ENCODE measurements at regions not wholly inside any gene's neighbourhood (a gene's known extent, or its start where the extent isn't known, plus 50 kb on each side); places are given as distances from the start of the nearest gene placed in this dataset.
"Not testable (repeated sequence)": the region's sequence is repeated elsewhere in the genome, so short reads cannot be mapped to it uniquely, and the experiment has no call there.

DNA sequence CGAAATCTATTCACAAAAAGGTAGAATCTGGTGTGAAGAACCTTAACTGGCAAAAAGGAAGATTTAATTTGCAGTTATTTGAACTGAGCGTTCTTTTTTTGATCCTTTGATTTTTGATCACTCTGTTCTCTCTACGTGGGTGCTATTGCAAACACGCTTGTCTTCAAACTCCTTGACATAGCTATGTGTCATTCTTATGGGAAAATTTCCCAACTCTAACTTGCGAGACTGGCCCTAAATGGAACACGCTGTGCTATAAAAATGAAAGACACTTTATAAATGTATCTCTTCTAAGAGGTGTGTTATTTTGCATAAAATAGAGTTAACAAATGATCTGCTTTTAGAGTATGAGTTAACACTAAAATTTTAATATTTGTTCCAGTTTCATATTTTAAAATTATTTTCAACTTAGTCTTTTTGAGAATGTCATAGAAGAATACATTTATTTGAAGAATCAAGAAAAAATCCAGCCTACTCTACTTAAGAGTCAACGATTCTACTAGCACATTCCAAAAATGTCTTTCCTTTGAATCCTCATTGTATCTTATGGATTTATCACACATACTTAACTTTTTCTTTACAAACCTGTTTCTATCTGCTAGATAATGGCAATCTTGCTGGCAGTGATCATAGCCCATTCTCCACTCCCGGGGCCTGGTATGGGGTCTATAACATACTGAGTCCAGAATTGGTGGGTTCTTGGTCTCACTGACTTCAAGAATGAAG lies 610.0 kb upstream of the TBL1XR1 start:
- no peaks in the 10 kb centered on the region for H3K27me3 ChIP-seq
- H3K4me1 ChIP-seq (ENCODE audit: low read depth) = no peaks in the 10 kb centered on the region
- DNase-seq (ENCODE audit: low read depth in 1 of 2, low spot score in 1 of 2) = peak in 1 of 2 donors; percentile 40
- no peaks in the 10 kb centered on the region for H3K9me3 ChIP-seq (ENCODE audit: low read depth)
- no peak overlapping the region for H3K4me3 ChIP-seq
- no peaks in the 10 kb centered on the region for H3K36me3 ChIP-seq
- no peak overlapping the region for H3K27ac ChIP-seq
- TF ChIP-seq, protein P1, sequence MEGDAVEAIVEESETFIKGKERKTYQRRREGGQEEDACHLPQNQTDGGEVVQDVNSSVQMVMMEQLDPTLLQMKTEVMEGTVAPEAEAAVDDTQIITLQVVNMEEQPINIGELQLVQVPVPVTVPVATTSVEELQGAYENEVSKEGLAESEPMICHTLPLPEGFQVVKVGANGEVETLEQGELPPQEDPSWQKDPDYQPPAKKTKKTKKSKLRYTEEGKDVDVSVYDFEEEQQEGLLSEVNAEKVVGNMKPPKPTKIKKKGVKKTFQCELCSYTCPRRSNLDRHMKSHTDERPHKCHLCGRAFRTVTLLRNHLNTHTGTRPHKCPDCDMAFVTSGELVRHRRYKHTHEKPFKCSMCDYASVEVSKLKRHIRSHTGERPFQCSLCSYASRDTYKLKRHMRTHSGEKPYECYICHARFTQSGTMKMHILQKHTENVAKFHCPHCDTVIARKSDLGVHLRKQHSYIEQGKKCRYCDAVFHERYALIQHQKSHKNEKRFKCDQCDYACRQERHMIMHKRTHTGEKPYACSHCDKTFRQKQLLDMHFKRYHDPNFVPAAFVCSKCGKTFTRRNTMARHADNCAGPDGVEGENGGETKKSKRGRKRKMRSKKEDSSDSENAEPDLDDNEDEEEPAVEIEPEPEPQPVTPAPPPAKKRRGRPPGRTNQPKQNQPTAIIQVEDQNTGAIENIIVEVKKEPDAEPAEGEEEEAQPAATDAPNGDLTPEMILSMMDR (IDR thresholded peaks at IDR 0.05; ENCODE audit: low read depth, low read length) = no peak

DNA sequence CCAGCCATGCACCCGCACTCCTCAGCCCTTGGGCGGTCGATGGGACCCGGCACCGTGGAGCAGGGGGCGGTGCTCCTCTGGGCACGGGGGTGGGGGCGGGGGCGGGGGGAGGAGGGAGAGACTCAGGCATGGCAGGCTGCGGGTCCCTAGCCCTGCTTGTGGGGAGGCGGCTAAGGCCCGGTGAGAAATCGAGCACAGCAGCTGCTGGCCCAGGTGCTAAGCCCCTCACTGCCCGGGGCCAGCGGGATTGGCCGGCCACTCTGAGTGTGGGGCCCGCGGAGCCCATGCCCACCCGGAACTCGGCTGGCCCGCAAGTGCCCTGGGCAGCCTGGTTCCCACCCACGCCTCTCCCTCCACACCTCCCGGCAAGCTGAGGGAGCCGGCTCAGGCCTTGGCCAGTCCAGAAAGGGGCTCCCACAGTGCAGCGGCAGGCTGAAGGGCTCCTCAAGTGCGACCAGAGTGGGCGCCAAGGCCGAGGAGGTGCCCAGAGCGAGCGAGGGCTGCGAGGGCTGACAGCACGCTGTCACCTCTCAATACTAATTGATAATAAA lies 611.7 kb upstream of the TBL1XR1 start:
- not testable (repeated sequence) for H3K4me3 ChIP-seq; H3K27ac ChIP-seq; H3K9me3 ChIP-seq (ENCODE audit: low read depth); DNase-seq (ENCODE audit: low read depth in 1 of 2, low spot score in 1 of 2); H3K36me3 ChIP-seq; H3K4me1 ChIP-seq (ENCODE audit: low read depth); H3K27me3 ChIP-seq

DNA sequence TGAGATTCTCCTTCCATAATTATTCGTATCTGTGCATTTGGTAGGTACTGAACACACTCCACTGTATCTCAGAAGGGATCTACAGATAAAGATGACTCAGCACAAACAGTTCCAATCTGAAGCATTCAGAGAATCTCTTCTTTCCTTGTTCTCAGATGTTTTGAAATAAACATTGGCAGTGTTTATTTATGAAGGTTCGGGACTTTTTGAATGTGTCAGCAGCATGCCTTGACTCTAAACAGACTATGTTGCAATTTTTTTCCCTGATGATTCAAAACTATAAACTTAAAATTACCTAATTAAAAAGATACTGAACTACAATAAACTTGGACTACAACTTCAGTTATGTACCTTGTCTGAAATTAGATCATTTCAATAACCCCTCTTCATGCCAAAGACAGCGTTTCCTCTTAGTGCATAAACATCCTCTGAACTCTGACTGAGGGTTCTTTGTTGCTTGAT lies 612.9 kb upstream of the TBL1XR1 start:
- no peak overlapping the region for H3K4me3 ChIP-seq
- no peaks in the 10 kb centered on the region for H3K9me3 ChIP-seq (ENCODE audit: low read depth)
- H3K4me1 ChIP-seq (ENCODE audit: low read depth) = no peaks in the 10 kb centered on the region
- no peak overlapping the region for H3K27ac ChIP-seq
- TF ChIP-seq, protein P1 (IDR thresholded peaks at IDR 0.05; ENCODE audit: low read depth, low read length) = no peak
- no peaks in the 10 kb centered on the region for H3K27me3 ChIP-seq
- peak in 1 of 2 donors; percentile 80 for DNase-seq (ENCODE audit: low read depth in 1 of 2, low spot score in 1 of 2)
- no peaks in the 10 kb centered on the region for H3K36me3 ChIP-seq

DNA sequence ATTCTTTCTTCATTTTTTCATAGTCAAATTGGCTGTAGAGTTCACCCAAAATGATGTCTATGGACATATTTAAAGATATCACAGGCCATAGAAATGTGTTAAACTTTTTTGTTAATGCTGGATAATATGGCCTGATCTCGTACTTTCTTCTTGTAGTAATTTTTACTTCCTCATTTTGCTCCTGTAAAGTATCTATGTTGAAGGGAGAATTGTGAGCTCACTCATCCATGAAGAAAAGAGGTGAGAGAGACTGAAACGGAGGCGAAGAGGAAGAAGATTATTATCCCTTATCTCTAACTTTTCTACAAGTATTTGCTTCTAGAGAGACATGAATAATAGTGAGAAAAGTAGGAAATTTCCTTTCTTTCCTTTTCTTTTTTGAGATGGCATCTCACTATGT lies 613.8 kb upstream of the TBL1XR1 start:
- no peak overlapping the region for H3K4me3 ChIP-seq
- no peak overlapping the region for H3K27ac ChIP-seq
- H3K4me1 ChIP-seq (ENCODE audit: low read depth) = no peaks in the 10 kb centered on the region
- no peaks in the 10 kb centered on the region for H3K9me3 ChIP-seq (ENCODE audit: low read depth)
- H3K36me3 ChIP-seq = no peaks in the 10 kb centered on the region
- DNase-seq (ENCODE audit: low read depth in 1 of 2, low spot score in 1 of 2) = no peak
- TF ChIP-seq, protein P1 (IDR thresholded peaks at IDR 0.05; ENCODE audit: low read depth, low read length) = no peak
- no peaks in the 10 kb centered on the region for H3K27me3 ChIP-seq

DNA sequence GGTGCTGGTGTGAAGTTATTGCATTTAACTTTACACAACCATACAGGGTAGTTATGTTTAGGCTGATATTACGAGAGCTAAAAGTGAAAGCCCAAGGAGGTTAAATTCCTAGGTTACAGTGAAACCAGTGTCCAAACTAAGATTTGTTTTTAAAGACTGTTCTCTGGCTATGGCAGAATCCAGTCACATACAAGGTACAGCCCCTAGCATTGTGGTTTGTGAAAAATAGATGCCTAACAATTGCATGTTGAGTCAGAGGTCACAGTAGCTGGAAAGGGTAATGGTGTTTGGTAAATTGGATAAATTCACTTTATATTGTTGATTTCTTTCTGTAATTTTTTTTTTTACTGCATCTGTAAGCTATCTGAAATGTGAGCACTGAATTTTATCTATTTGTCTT lies 614.6 kb upstream of the TBL1XR1 start:
- DNase-seq (ENCODE audit: low read depth in 1 of 2, low spot score in 1 of 2) = no peak
- Histone ChIP-seq H3K27ac (no peak overlapping the region), H3K36me3 (no peaks in the 10 kb centered on the region), H3K9me3 (ENCODE audit: low read depth) (no peaks in the 10 kb centered on the region), H3K4me1 (ENCODE audit: low read depth) (no peaks in the 10 kb centered on the region), H3K27me3 (no peaks in the 10 kb centered on the region), H3K4me3 (no peak overlapping the region)
- TF ChIP-seq, protein P1 (IDR thresholded peaks at IDR 0.05; ENCODE audit: low read depth, low read length) = no peak

DNA sequence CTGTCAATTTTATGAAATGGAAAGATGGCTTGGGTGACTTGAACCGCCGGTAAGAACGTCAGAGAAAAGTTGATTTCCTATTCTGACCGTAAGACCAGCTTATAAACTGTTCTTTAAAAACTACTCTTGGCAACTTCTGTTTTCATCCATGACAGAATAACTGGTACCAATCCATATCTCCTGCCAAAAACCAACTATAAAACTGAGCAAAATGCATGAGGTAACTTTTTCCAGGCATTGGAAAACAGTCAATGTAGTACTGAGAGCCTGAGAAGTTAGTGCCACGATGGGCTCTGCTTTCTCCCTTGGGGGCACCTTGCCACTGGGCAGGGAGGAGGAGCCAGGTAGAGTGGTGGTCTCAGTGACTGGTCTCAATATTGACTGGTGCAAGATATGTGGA lies 615.2 kb upstream of the TBL1XR1 start:
- no peak overlapping the region for H3K27ac ChIP-seq
- no peaks in the 10 kb centered on the region for H3K9me3 ChIP-seq (ENCODE audit: low read depth)
- no peaks in the 10 kb centered on the region for H3K4me1 ChIP-seq (ENCODE audit: low read depth)
- no peak for DNase-seq (ENCODE audit: low read depth in 1 of 2, low spot score in 1 of 2)
- TF ChIP-seq, protein P1 (IDR thresholded peaks at IDR 0.05; ENCODE audit: low read depth, low read length) = no peak
- no peaks in the 10 kb centered on the region for H3K27me3 ChIP-seq
- no peaks in the 10 kb centered on the region for H3K36me3 ChIP-seq
- no peak overlapping the region for H3K4me3 ChIP-seq
